ENCODE measurements at regions not wholly inside any gene's neighbourhood (a gene's known extent, or its start where the extent isn't known, plus 50 kb on each side); places are given as distances from the start of the nearest gene placed in this dataset.

- no peaks in the 10 kb centered on the region for H3K27me3 ChIP-seq (ENCODE audit: low read length)
- no peak for TF ChIP-seq CTCF (IDR thresholded peaks at IDR 0.05; ENCODE audit: insufficient read depth, low read length, poor library complexity, severe bottlenecking)
- no peaks in the 10 kb centered on the region for H3K79me2 ChIP-seq (ENCODE audit: insufficient read depth, low read length)
- H3K9ac ChIP-seq (ENCODE audit: low read length) = no peak overlapping the region
- no peak overlapping the region for H3K4me3 ChIP-seq (ENCODE audit: insufficient read depth, low read length, poor library complexity, severe bottlenecking)
- H3K27ac ChIP-seq (ENCODE audit: low read depth, low read length) = no peak overlapping the region
- no peak overlapping the region for H3K4me2 ChIP-seq (ENCODE audit: low read depth, low read length, poor library complexity, severe bottlenecking)
- no peaks in the 10 kb centered on the region for H3K9me3 ChIP-seq (ENCODE audit: insufficient read depth, low read length)
- no peaks in the 10 kb centered on the region for H3K9me2 ChIP-seq (replicated peaks; ENCODE audit: insufficient read depth, low read length)
- H3F3A ChIP-seq (ENCODE audit: insufficient read depth) = no peaks in the 10 kb centered on the region
- H4K20me1 ChIP-seq (ENCODE audit: low read depth, low read length) = no peaks in the 10 kb centered on the region
- H3K36me3 ChIP-seq (ENCODE audit: low read length) = no peaks in the 10 kb centered on the region
- no peak overlapping the region for H2AFZ ChIP-seq (ENCODE audit: low read depth, low read length, severe bottlenecking)
Observed at GRCh38 chr20:6577451-6577850, 190.0 kb upstream of the BMP2 start.

GRCh38 chr20:6576726-6577125, 190.8 kb upstream of the BMP2 start:
- Histone ChIP-seq H3K9me3 (ENCODE audit: insufficient read depth, low read length) (no peaks in the 10 kb centered on the region), H3K27ac (ENCODE audit: low read depth, low read length) (no peak overlapping the region), H3K4me2 (ENCODE audit: low read depth, low read length, poor library complexity, severe bottlenecking) (no peak overlapping the region)

GRCh38 chr20:6575912-6576401, 191.5 kb upstream of the BMP2 start:
- Histone ChIP-seq H3K9ac (ENCODE audit: low read length) (no peak overlapping the region), H3F3A (ENCODE audit: insufficient read depth) (no peaks in the 10 kb centered on the region), H2AFZ (ENCODE audit: low read depth, low read length, severe bottlenecking) (no peak overlapping the region), H3K27ac (ENCODE audit: low read depth, low read length) (no peak overlapping the region), H3K9me2 (replicated peaks; ENCODE audit: insufficient read depth, low read length) (no peaks in the 10 kb centered on the region), H3K9me3 (ENCODE audit: insufficient read depth, low read length) (no peaks in the 10 kb centered on the region), H3K36me3 (ENCODE audit: low read length) (no peaks in the 10 kb centered on the region), H3K79me2 (ENCODE audit: insufficient read depth, low read length) (no peaks in the 10 kb centered on the region), H3K27me3 (ENCODE audit: low read length) (no peaks in the 10 kb centered on the region), H3K4me3 (ENCODE audit: insufficient read depth, low read length, poor library complexity, severe bottlenecking) (no peak overlapping the region), H4K20me1 (ENCODE audit: low read depth, low read length) (no peaks in the 10 kb centered on the region), H3K4me2 (ENCODE audit: low read depth, low read length, poor library complexity, severe bottlenecking) (no peak overlapping the region)
- no peak for TF ChIP-seq CTCF (IDR thresholded peaks at IDR 0.05; ENCODE audit: insufficient read depth, low read length, poor library complexity, severe bottlenecking)
- no peak for TF ChIP-seq EZH2phosphoT487 (conservative IDR thresholded peaks at IDR 0.05; ENCODE audit: low read length)

More at GRCh38 chr20:6576726-6577125, 190.8 kb upstream of the BMP2 start:
- Histone ChIP-seq H4K20me1 (ENCODE audit: low read depth, low read length) (no peaks in the 10 kb centered on the region), H3K9ac (ENCODE audit: low read length) (no peak overlapping the region), H3F3A (ENCODE audit: insufficient read depth) (no peaks in the 10 kb centered on the region), H3K36me3 (ENCODE audit: low read length) (no peaks in the 10 kb centered on the region), H3K4me3 (ENCODE audit: insufficient read depth, low read length, poor library complexity, severe bottlenecking) (no peak overlapping the region), H3K27me3 (ENCODE audit: low read length) (no peaks in the 10 kb centered on the region), H2AFZ (ENCODE audit: low read depth, low read length, severe bottlenecking) (no peak overlapping the region), H3K79me2 (ENCODE audit: insufficient read depth, low read length) (no peaks in the 10 kb centered on the region), H3K9me2 (replicated peaks; ENCODE audit: insufficient read depth, low read length) (no peaks in the 10 kb centered on the region)
- no peak for TF ChIP-seq CTCF (IDR thresholded peaks at IDR 0.05; ENCODE audit: insufficient read depth, low read length, poor library complexity, severe bottlenecking)
- TF ChIP-seq EZH2phosphoT487 (conservative IDR thresholded peaks at IDR 0.05; ENCODE audit: low read length) = no peak

Data from SU-DHL-6 (cell line).